Endothelial cell of umbilical vein (primary cell): ENCODE measurements at regions not wholly inside any gene's neighbourhood (a gene's known extent, or its start where the extent isn't known, plus 50 kb on each side); places are given as distances from the start of the nearest gene placed in this dataset.

Experiments used
- CTCF ChIP-seq, 2 donors: IDR thresholded peaks; 1 replicate in 1 of 2; 2 replicates in 1 of 2; pipeline ENCODE4 v1.5.1; 2011; ENCODE audit warnings: low read length in 2 of 2, mild to moderate bottlenecking in 2 of 2, moderate library complexity in 2 of 2, control low read depth in 1 of 2, inconsistent platforms in 1 of 2, low read depth in 1 of 2; ENCODE audit not compliant: insufficient read depth in 1 of 2; ENCODE audit errors: extremely low read depth in 1 of 2
- MAX ChIP-seq: IDR thresholded peaks from 2 replicates; pipeline ENCODE4 v1.6.1; 2011; ENCODE audit not compliant: insufficient read depth, insufficient read length
- POLR2AphosphoS5 ChIP-seq: IDR thresholded peaks from 2 replicates; pipeline ENCODE4 v1.6.1; 2012; ENCODE audit warnings: low read depth, mild to moderate bottlenecking, control low read depth, low read length, moderate library complexity; ENCODE audit not compliant: insufficient read depth

DNA sequence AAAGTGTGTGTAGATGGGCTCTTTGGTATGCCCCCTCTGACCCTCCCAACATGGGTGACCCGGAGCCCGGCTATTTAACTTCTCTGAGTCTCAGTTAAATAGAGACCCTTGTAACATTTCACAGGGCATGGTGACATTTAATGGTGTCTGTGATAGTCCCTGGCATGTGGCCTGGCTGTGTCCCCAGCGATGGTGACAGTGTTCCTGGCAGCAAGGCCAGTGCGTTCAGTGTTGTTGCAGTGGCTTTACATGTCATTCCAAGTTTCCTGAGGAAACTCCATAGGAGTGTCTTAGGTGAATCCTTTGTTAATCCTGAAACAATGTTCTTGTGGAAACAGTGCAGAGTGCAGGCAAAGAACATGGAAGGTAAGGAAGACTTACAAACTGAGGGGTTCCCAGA is 137.0 kb downstream of the RAMP3 start:
- TF ChIP-seq POLR2AphosphoS5 (no peak), MAX (no peak), CTCF (IDR thresholded peaks at IDR 0.05; ENCODE audit: extremely low read depth in 1 of 2, insufficient read depth in 1 of 2, low read depth in 1 of 2, low read length in 2 of 2) (no peak)
